ENCODE measurements at regions not wholly inside any gene's neighbourhood (a gene's known extent, or its start where the extent isn't known, plus 50 kb on each side); places are given as distances from the start of the nearest gene placed in this dataset.

DNA sequence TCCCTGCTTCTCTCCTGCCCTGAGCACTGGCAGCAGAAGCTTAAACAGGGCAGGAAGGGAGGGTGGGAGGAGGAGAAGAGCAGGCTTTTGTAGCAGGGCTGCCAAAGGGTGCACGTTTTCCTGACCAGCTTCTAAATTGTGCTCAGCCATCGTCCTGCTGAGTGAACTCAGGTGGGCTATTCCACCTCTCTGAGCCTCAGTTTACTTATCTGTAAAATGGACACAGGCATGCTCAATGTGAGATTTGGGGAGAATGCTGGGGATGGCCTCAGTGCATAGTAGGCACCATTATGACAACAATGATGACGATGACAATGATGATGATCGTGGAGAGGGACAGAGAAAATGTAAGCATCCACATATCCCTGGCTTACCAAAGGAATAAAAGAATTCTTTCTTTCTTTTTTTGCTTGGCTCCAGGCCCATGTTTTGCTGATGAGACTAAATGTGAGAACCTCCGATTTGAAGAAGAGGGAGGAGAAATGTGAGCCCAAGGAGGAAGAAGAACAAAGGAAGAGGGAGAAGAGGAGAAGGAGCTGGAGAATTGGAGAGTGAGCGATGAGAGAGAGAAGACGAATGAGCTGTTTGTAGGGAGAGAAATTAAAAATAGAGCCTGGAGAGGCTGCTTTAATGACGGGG is 105.5 kb upstream of the MYL2 start:
- TF ChIP-seq POLR2AphosphoS5 (IDR thresholded peaks at IDR 0.05) = no peak
- no peak for TF ChIP-seq POLR2A (IDR thresholded peaks at IDR 0.05)
- TF ChIP-seq, protein P1, sequence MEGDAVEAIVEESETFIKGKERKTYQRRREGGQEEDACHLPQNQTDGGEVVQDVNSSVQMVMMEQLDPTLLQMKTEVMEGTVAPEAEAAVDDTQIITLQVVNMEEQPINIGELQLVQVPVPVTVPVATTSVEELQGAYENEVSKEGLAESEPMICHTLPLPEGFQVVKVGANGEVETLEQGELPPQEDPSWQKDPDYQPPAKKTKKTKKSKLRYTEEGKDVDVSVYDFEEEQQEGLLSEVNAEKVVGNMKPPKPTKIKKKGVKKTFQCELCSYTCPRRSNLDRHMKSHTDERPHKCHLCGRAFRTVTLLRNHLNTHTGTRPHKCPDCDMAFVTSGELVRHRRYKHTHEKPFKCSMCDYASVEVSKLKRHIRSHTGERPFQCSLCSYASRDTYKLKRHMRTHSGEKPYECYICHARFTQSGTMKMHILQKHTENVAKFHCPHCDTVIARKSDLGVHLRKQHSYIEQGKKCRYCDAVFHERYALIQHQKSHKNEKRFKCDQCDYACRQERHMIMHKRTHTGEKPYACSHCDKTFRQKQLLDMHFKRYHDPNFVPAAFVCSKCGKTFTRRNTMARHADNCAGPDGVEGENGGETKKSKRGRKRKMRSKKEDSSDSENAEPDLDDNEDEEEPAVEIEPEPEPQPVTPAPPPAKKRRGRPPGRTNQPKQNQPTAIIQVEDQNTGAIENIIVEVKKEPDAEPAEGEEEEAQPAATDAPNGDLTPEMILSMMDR (IDR thresholded peaks at IDR 0.05) = no peak
- no peak for TF ChIP-seq EP300 (IDR thresholded peaks at IDR 0.05)
- H3K27ac ChIP-seq = no peak overlapping the region
- peaks cover 0 to 82% (median 5%) of the 10 kb centered on the region in 3 donors for H3K27me3 ChIP-seq
- WGBS, 2 donors = 50 to 61% methylated on average over 8 of the region's 8 CpGs
- DNase-seq = no peak
- H3K36me3 ChIP-seq = no peaks in the 10 kb centered on the region
- no peaks in the 10 kb centered on the region for H3K9me3 ChIP-seq
- intact Hi-C loops (cut with DNase I) = loop anchor here (2.0 to 5.0 kb wide), 2 partner anchors 271 to 289 kb away; no protein-coding TSS in a partner anchor
- no peak overlapping the region for H3K4me3 ChIP-seq
- H3K4me1 ChIP-seq = no peaks in the 10 kb centered on the region

DNA sequence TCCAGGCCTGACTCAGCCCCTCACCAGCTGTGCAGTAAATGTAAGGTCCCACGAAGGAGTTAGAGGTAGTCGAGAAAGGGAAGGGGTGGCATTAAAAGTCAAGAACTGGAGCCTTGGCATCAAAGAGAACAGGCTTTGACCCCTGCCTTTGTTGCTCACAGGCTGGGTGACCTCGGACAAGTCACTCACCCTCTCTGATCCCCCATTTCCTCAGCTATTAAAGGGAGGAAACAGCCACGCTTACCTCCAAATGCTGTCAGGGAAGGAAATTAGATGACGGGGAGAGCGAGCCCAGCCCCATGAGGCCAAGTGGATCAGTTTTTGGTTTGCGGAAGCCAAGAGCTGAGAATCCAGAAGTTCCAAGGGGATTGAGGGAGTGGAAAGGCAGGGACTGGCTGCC is 104.9 kb upstream of the MYL2 start:
- DNase-seq = no peak
- Histone ChIP-seq H3K27ac (no peak overlapping the region), H3K36me3 (no peaks in the 10 kb centered on the region), H3K9me3 (no peaks in the 10 kb centered on the region), H3K4me3 (no peak overlapping the region), H3K4me1 (no peaks in the 10 kb centered on the region), H3K27me3 (peaks cover 0 to 76% (median 5%) of the 10 kb centered on the region in 3 donors)
- 71 to 77% methylated on average over 7 of the region's 7 CpGs for WGBS, 2 donors
- intact Hi-C loops (cut with DNase I) = loop anchor here (2.0 to 5.0 kb wide), 2 partner anchors 272 to 290 kb away; no protein-coding TSS in a partner anchor
- no peak for TF ChIP-seq POLR2AphosphoS5 (IDR thresholded peaks at IDR 0.05)
- TF ChIP-seq POLR2A (IDR thresholded peaks at IDR 0.05) = no peak

DNA sequence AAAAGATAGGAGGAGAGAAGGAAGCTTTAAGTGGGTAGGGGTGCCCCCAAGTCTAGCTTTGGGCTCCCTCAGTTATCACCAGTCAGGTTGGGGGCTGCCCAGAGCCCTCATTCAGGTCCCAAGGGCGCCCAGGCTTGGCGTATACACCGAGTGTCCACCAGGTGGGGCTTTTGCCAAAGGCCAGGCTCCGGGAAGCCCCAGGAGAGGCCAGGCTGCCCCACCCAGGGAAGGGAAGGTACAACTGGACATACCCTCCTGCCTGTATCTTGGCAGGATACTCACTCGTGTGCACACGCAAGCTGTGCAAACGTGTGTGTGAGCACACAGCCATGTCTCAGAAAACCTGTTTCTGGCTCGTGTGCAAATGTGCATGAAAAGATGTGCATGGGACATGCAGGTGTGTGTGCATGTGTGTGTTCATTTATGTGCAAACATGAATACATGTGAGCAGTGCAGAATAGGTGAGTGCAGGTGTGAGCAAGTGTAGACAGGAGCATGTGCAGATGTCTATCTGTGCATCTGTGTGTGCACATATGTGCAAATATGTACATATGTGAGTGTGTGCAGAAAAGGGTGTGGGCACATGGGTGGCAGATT is 103.9 kb upstream of the MYL2 start:
- H3K4me3 ChIP-seq = no peak overlapping the region
- TF ChIP-seq, protein P1 (IDR thresholded peaks at IDR 0.05) = peak; percentile 23 to 77 (median 68)
- TF ChIP-seq EP300 (IDR thresholded peaks at IDR 0.05) = no peak
- H3K27me3 ChIP-seq = peaks cover 0 to 70% (median 0%) of the 10 kb centered on the region in 3 donors
- no peaks in the 10 kb centered on the region for H3K36me3 ChIP-seq
- no peak overlapping the region for H3K27ac ChIP-seq
- WGBS, 2 donors = 2 to 7% methylated on average over 8 of the region's 8 CpGs
- H3K9me3 ChIP-seq = no peaks in the 10 kb centered on the region
- no peaks in the 10 kb centered on the region for H3K4me1 ChIP-seq
- intact Hi-C loops (cut with DNase I) = loop anchor here (2.0 to 5.0 kb wide), 2 partner anchors 148 to 290 kb away; no protein-coding TSS in a partner anchor
- peak; percentile 71 for DNase-seq

DNA sequence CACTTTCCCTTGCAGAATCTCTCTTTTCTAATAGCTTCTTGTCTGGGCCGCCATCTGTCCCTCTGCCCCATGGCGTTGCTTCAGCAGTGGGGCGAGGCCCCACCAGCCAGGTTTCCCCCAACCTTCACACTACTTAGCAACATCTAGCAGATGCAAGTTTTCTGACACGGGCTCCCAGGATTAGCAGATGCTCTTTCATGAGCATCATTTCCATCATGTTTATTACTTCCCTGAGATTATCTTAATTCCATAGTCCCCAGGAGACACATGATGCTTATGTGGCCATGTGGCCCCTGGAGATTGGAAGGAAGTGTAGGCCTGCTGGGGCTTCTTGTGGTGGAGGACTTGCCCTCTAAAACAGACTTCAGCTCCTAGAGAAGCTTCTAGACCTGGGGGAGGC is 102.0 kb upstream of the MYL2 start:
- H3K4me1 ChIP-seq = no peaks in the 10 kb centered on the region
- no peak for DNase-seq
- no peak overlapping the region for H3K4me3 ChIP-seq
- no peaks in the 10 kb centered on the region for H3K9me3 ChIP-seq
- peaks cover 0 to 53% (median 0%) of the 10 kb centered on the region in 3 donors for H3K27me3 ChIP-seq
- TF ChIP-seq POLR2A (IDR thresholded peaks at IDR 0.05) (no peak), EP300 (IDR thresholded peaks at IDR 0.05) (no peak), POLR2AphosphoS5 (IDR thresholded peaks at IDR 0.05) (no peak)
- TF ChIP-seq, protein P1 (IDR thresholded peaks at IDR 0.05) = no peak
- 78 to 86% methylated on average over 4 of the region's 4 CpGs for WGBS, 2 donors
- no peaks in the 10 kb centered on the region for H3K36me3 ChIP-seq
- H3K27ac ChIP-seq = no peak overlapping the region
- intact Hi-C loops (cut with DNase I) = loop anchor here (5.0 kb wide), 1 partner anchor 150 kb away; no protein-coding TSS in a partner anchor

GRCh38 chr12:111014547-111014946 is 94.2 kb upstream of the MYL2 start:
- no peaks in the 10 kb centered on the region for H3K4me1 ChIP-seq
- intact Hi-C loops (cut with DNase I) = no loop called here
- no peak overlapping the region for H3K4me3 ChIP-seq
- 80 to 81% methylated on average over 6 of the region's 6 CpGs for WGBS, 2 donors
- H3K9me3 ChIP-seq = no peaks in the 10 kb centered on the region
- no peaks in the 10 kb centered on the region for H3K27me3 ChIP-seq
- no peak for TF ChIP-seq POLR2A (IDR thresholded peaks at IDR 0.05)
- no peak for DNase-seq
- H3K36me3 ChIP-seq = no peaks in the 10 kb centered on the region
- no peak overlapping the region for H3K27ac ChIP-seq

Data from sigmoid colon (tissue), 6 donors.